H1 (cell line): ENCODE measurements at regions not wholly inside any gene's neighbourhood (a gene's known extent, or its start where the extent isn't known, plus 50 kb on each side); places are given as distances from the start of the nearest gene placed in this dataset.

Experiments used
- BRCA1 ChIP-seq: IDR thresholded peaks from 2 replicates; pipeline ENCODE4 v1.6.1; 2012; ENCODE audit warnings: low read depth, low read length, improper control_type of control experiment
- CTCF ChIP-seq, 3 experiments: IDR thresholded peaks; 1 replicate in 2 of 3; 2 replicates in 1 of 3; pipeline versions ENCODE4 v1.5.1 to v1.6.1; 2011; ENCODE audit warnings: low read length in 3 of 3, mild to moderate bottlenecking in 3 of 3, inconsistent platforms in 2 of 3, low read depth in 1 of 3, moderate library complexity in 1 of 3; ENCODE audit not compliant: insufficient read depth in 1 of 3; ENCODE audit errors: control extremely low read depth in 1 of 3
- EGR1 ChIP-seq: IDR thresholded peaks from 2 replicates; pipeline ENCODE4 v1.6.1; 2011; ENCODE audit warnings: low read depth, low read length, borderline replicate concordance
- EP300 ChIP-seq, 2 experiments: IDR thresholded peaks; 1 replicate in 1 of 2; 2 replicates in 1 of 2; pipeline ENCODE4 v1.6.1; 2011 to 2012; ENCODE audit warnings: low read depth in 2 of 2, low read length in 2 of 2, mild to moderate bottlenecking in 2 of 2, borderline replicate concordance in 1 of 2, inconsistent platforms in 1 of 2, moderate library complexity in 1 of 2
- FOSL1 ChIP-seq: IDR thresholded peaks from 2 replicates; pipeline ENCODE4 v1.6.1; 2011; ENCODE audit warnings: mild to moderate bottlenecking, low read depth, low read length, moderate library complexity; ENCODE audit not compliant: insufficient read depth
- HDAC6 ChIP-seq: IDR thresholded peaks from one replicate; pipeline ENCODE4 v1.7.1; 2012; ENCODE audit warnings: low read depth, mild to moderate bottlenecking, inconsistent platforms, low read length, moderate library complexity
- JUND ChIP-seq: IDR thresholded peaks from 2 replicates; pipeline ENCODE4 v1.6.1; 2011; ENCODE audit warnings: mild to moderate bottlenecking, improper control_type of control experiment, low read length
- TAF1 ChIP-seq: IDR thresholded peaks from 2 replicates; pipeline ENCODE4 v1.6.1; 2011; ENCODE audit warnings: mild to moderate bottlenecking, low read depth, low read length

GRCh38 chr5:125269926-125270325, 523.5 kb upstream of the ZNF608 start:
- TF ChIP-seq HDAC6 = no peak
- no peak for TF ChIP-seq CTCF (IDR thresholded peaks at IDR 0.05; ENCODE audit: control extremely low read depth in 1 of 3, insufficient read depth in 1 of 3, low read depth in 1 of 3, low read length in 3 of 3)
- no peak for TF ChIP-seq EP300 (IDR thresholded peaks at IDR 0.05; ENCODE audit: borderline replicate concordance in 1 of 2, low read depth in 2 of 2, low read length in 2 of 2)
- no peak for TF ChIP-seq TAF1
- no peak for TF ChIP-seq FOSL1
- no peak for TF ChIP-seq BRCA1
- no peak for TF ChIP-seq EGR1
- TF ChIP-seq JUND = no peak
